Neural cell (in vitro differentiated cells): ENCODE measurements at regions not wholly inside any gene's neighbourhood (a gene's known extent, or its start where the extent isn't known, plus 50 kb on each side); places are given as distances from the start of the nearest gene placed in this dataset.

Source experiments
- H2AFZ ChIP-seq: fragments of 200-600, 300-800 bp; sonication (generic), shearing (Covaris generic); 2 replicates; pipeline ENCODE4 v1.6.0; 2014; ENCODE audit warnings: low read depth, mild to moderate bottlenecking, antibody characterized with exemption, low read length, moderate library complexity
- H3F3A ChIP-seq: fragments of 200-600 bp; shearing (Covaris generic); 2 replicates; pipeline ENCODE4 v1.6.1; 2016; ENCODE audit warnings: mild to moderate bottlenecking, moderate library complexity, mixed read lengths, antibody characterized with exemption, low read length; ENCODE audit not compliant: insufficient read depth, poor library complexity, severe bottlenecking
- H3K27ac ChIP-seq: fragments of 200-600, 300-800 bp; sonication (generic), shearing (Covaris generic); 2 replicates; pipeline ENCODE4 v1.5.1; 2014; ENCODE audit warnings: mild to moderate bottlenecking, low read length, moderate library complexity
- H3K27me3 ChIP-seq: fragments of 300-800, 200-600 bp; sonication (generic), shearing (Covaris generic); 2 replicates; pipeline ENCODE4 v1.6.0; 2014; ENCODE audit warnings: mild to moderate bottlenecking, low read depth, low read length, moderate library complexity; ENCODE audit not compliant: insufficient read depth
- H3K36me3 ChIP-seq: fragments of 300-800, 200-600 bp; sonication (generic), shearing (Covaris generic); 2 replicates; pipeline ENCODE4 v1.5.1; 2014; ENCODE audit warnings: mild to moderate bottlenecking, antibody characterized with exemption, low read length, moderate library complexity; ENCODE audit not compliant: insufficient read depth
- H3K4me2 ChIP-seq: fragments of 300-800, 200-600 bp; sonication (generic), shearing (Covaris generic); 2 replicates; pipeline ENCODE4 v1.6.0; 2014; ENCODE audit warnings: mild to moderate bottlenecking, low read length
- H3K4me3 ChIP-seq: fragments of 300-800, 200-600 bp; sonication (generic), shearing (Covaris generic); 2 replicates; pipeline ENCODE4 v1.5.1; 2014; ENCODE audit warnings: mild to moderate bottlenecking, low read length, moderate library complexity
- H3K79me2 ChIP-seq: fragments of 200-600 bp; shearing (Covaris generic); replicated peaks from 2 replicates; pipeline ENCODE4 v1.6.0; 2014; ENCODE audit warnings: mild to moderate bottlenecking, low read length, moderate library complexity; ENCODE audit not compliant: insufficient read depth
- H3K9ac ChIP-seq: fragments of 300-800, 200-600 bp; sonication (generic), shearing (Covaris generic); 2 replicates; pipeline ENCODE4 v1.6.1; 2016; ENCODE audit warnings: mild to moderate bottlenecking, low read length, mixed read lengths
- H3K9me2 ChIP-seq: fragments of 200-600 bp; shearing (Covaris generic); 2 replicates; pipeline ENCODE4 v1.6.1; 2016; ENCODE audit warnings: mild to moderate bottlenecking, low read length, mixed read lengths; ENCODE audit not compliant: insufficient read depth
- H3K9me3 ChIP-seq: fragments of 200-600, 300-800 bp; sonication (generic), shearing (Covaris generic); 2 replicates; pipeline ENCODE4 v1.6.1; 2016; ENCODE audit warnings: mild to moderate bottlenecking, mixed run types, low read length, moderate library complexity, mixed read lengths
- H4K20me1 ChIP-seq: fragments of 200-600 bp; shearing (Covaris generic); 2 replicates; pipeline ENCODE4 v1.6.1; 2016; ENCODE audit warnings: mild to moderate bottlenecking, mixed run types; ENCODE audit not compliant: insufficient read depth
- CTCF ChIP-seq: fragments of 450-650 bp; IDR thresholded peaks from 2 replicates; pipeline ENCODE4 v1.5.1; 2014; ENCODE audit warnings: antibody characterized with exemption, mild to moderate bottlenecking, moderate library complexity; ENCODE audit not compliant: poor library complexity, severe bottlenecking
- EP300 ChIP-seq: fragments of 450-650 bp; conservative IDR thresholded peaks from 2 replicates; pipeline ENCODE4 v1.6.1; 2014; ENCODE audit warnings: antibody characterized with exemption, mild to moderate bottlenecking, moderate library complexity; ENCODE audit not compliant: poor library complexity, severe bottlenecking
- EZH2 ChIP-seq: fragments of 200-600, 300-800 bp; shearing (Covaris generic), sonication (generic); IDR thresholded peaks from 2 replicates; pipeline ENCODE4 v1.6.1; 2014; ENCODE audit warnings: antibody characterized with exemption, low read length, borderline replicate concordance, mild to moderate bottlenecking; ENCODE audit not compliant: insufficient read depth, poor library complexity, severe bottlenecking
- MXI1 ChIP-seq: fragments of 450-650 bp; conservative IDR thresholded peaks from 2 replicates; pipeline ENCODE4 v1.6.1; 2014; ENCODE audit warnings: antibody characterized with exemption, mild to moderate bottlenecking; ENCODE audit not compliant: poor library complexity, severe bottlenecking
- POLR2AphosphoS5 ChIP-seq: IDR thresholded peaks from 2 replicates; pipeline ENCODE4 v1.6.1; 2012
- RAD21 ChIP-seq: fragments of 450-650 bp; conservative IDR thresholded peaks from 2 replicates; pipeline ENCODE4 v1.6.1; 2014; ENCODE audit warnings: antibody characterized with exemption, mild to moderate bottlenecking, moderate library complexity
- SMC3 ChIP-seq: fragments of 450-650 bp; conservative IDR thresholded peaks from 2 replicates; pipeline ENCODE4 v1.6.1; 2014; ENCODE audit warnings: antibody characterized with exemption, mild to moderate bottlenecking, moderate library complexity; ENCODE audit not compliant: poor library complexity
- TAF1 ChIP-seq: IDR thresholded peaks from 2 replicates; pipeline ENCODE4 v1.6.1; 2012; ENCODE audit warnings: low read depth
- TF ChIP-seq, protein P1 (sequence below): IDR thresholded peaks from 2 replicates; pipeline ENCODE4 v1.6.1; 2012; ENCODE audit warnings: borderline replicate concordance

DNA sequence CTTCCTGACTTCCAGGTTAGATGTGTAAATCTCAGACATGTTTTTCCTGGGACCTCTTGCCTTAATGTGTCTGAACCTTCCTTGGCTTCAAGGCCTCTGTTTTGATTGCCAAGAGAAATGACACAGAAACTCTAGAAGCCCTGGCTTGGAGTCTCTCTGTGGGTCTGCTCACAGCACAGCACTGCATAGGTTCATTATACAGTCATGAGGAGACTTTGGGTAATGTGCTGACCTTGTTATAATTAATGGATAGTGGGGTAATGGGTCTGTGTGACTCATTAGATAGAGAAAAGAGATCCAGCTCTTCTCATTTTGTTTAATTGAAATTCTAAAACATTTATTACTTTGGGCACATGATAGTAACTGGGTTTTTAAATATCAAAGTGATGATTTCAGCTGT is 175.8 kb upstream of the GLRA1 start:
- Histone ChIP-seq H3F3A (no peaks in the 10 kb centered on the region), H3K27ac (no peak overlapping the region), H3K9me2 (no peaks in the 10 kb centered on the region), H3K4me3 (no peak overlapping the region), H4K20me1 (no peaks in the 10 kb centered on the region), H3K36me3 (no peaks in the 10 kb centered on the region), H2AFZ (no peak overlapping the region), H3K27me3 (no peaks in the 10 kb centered on the region), H3K9me3 (no peaks in the 10 kb centered on the region), H3K79me2 (no peaks in the 10 kb centered on the region), H3K9ac (no peak overlapping the region), H3K4me2 (no peak overlapping the region)
- TF ChIP-seq, protein P1, sequence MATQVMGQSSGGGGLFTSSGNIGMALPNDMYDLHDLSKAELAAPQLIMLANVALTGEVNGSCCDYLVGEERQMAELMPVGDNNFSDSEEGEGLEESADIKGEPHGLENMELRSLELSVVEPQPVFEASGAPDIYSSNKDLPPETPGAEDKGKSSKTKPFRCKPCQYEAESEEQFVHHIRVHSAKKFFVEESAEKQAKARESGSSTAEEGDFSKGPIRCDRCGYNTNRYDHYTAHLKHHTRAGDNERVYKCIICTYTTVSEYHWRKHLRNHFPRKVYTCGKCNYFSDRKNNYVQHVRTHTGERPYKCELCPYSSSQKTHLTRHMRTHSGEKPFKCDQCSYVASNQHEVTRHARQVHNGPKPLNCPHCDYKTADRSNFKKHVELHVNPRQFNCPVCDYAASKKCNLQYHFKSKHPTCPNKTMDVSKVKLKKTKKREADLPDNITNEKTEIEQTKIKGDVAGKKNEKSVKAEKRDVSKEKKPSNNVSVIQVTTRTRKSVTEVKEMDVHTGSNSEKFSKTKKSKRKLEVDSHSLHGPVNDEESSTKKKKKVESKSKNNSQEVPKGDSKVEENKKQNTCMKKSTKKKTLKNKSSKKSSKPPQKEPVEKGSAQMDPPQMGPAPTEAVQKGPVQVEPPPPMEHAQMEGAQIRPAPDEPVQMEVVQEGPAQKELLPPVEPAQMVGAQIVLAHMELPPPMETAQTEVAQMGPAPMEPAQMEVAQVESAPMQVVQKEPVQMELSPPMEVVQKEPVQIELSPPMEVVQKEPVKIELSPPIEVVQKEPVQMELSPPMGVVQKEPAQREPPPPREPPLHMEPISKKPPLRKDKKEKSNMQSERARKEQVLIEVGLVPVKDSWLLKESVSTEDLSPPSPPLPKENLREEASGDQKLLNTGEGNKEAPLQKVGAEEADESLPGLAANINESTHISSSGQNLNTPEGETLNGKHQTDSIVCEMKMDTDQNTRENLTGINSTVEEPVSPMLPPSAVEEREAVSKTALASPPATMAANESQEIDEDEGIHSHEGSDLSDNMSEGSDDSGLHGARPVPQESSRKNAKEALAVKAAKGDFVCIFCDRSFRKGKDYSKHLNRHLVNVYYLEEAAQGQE = no peak
- TF ChIP-seq EZH2 (no peak), MXI1 (no peak), POLR2AphosphoS5 (no peak), EP300 (no peak), CTCF (no peak), SMC3 (no peak), RAD21 (no peak), TAF1 (no peak)

DNA sequence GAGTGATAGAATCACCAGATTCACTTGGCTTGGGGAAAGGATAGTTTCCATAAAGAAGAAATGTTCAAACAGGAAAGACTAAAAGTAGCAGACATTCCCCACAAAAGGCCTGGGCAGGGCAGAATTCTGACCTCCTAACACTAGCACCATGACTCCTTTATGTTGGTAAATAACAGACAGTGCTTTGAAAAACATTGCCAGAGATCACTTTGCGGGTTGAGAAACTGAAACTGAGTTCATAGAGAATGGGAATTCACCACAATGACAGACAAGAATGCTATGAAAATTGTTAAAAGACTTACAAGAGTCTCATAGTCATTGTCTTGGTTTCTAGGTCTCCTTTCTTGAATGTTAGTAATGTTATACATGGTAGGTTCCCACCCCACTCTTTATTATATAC is 172.5 kb upstream of the GLRA1 start:
- H3K27me3 ChIP-seq = no peaks in the 10 kb centered on the region
- no peak overlapping the region for H3K4me2 ChIP-seq
- H3K36me3 ChIP-seq = no peaks in the 10 kb centered on the region
- no peak overlapping the region for H2AFZ ChIP-seq
- no peaks in the 10 kb centered on the region for H3K9me3 ChIP-seq
- H3K79me2 ChIP-seq = no peaks in the 10 kb centered on the region
- no peak overlapping the region for H3K9ac ChIP-seq
- H4K20me1 ChIP-seq = no peaks in the 10 kb centered on the region
- H3K9me2 ChIP-seq = no peaks in the 10 kb centered on the region
- no peak overlapping the region for H3K4me3 ChIP-seq
- TF ChIP-seq CTCF (no peak), EZH2 (no peak), TAF1 (no peak), SMC3 (no peak)
- TF ChIP-seq, protein P1 = no peak
- no peak overlapping the region for H3K27ac ChIP-seq
- H3F3A ChIP-seq = no peaks in the 10 kb centered on the region
